GM12891 (cell line): ENCODE measurements at regions not wholly inside any gene's neighbourhood (a gene's known extent, or its start where the extent isn't known, plus 50 kb on each side); places are given as distances from the start of the nearest gene placed in this dataset.

ENCODE experiments used
- POLR2A ChIP-seq: IDR thresholded peaks from 2 replicates; pipeline ENCODE4 v1.6.1; 2011; ENCODE audit warnings: low read depth, low read length, control low read depth
- POLR2AphosphoS5 ChIP-seq: IDR thresholded peaks from 2 replicates; pipeline ENCODE4 v1.6.1; 2011; ENCODE audit warnings: low read depth, low read length, control low read depth
- POU2F2 ChIP-seq: IDR thresholded peaks from 2 replicates; pipeline ENCODE4 v1.6.1; 2011; ENCODE audit warnings: low read depth, mild to moderate bottlenecking, control low read depth, low read length, moderate library complexity
- TAF1 ChIP-seq: IDR thresholded peaks from 2 replicates; pipeline ENCODE4 v1.6.1; 2011; ENCODE audit warnings: low read depth, low read length, control low read depth

GRCh38 chr6:3644739-3645012 lies 106.8 kb downstream of the PXDC1 start:
- no peak for TF ChIP-seq POU2F2
- no peak for TF ChIP-seq POLR2A
- TF ChIP-seq POLR2AphosphoS5: no peak
- TF ChIP-seq TAF1: no peak
